Hippocampal formation (tissue), 2 donors: ENCODE measurements at regions not wholly inside any gene's neighbourhood (a gene's known extent, or its start where the extent isn't known, plus 50 kb on each side); places are given as distances from the start of the nearest gene placed in this dataset.

Experiments
- DNase-seq, 2 donors: peaks; one replicate each; lab custom pipeline; 2025; lab: John Stamatoyannopoulos, UW

DNA sequence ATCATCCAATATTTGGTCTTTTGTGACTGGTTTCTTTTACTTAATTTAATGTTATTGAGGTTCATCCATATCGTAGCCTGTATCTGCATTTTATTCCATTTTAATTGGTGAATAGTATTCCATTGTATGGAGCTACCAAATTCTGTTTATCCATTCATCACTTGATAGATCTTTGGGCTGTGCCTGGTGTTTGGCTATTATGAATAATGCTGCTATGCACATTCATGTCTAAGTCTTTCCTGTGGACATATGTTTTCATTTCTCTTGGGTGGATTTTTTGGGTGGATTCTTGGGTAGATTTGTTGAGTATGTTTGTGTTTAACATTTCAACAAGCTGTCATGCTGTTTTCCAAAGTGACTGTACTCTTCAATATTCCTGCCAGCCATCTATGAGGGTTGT is 52.5 kb upstream of the NEDD4L start:
- no peak for DNase-seq

GRCh38 chr18:57989536-57989935 is 54.5 kb upstream of the NEDD4L start:
- no peak for DNase-seq

GRCh38 chr18:57984490-57985115 is 59.4 kb upstream of the NEDD4L start:
- no peak for DNase-seq

GRCh38 chr18:57983965-57984364 is 60.1 kb upstream of the NEDD4L start:
- DNase-seq: no peak

GRCh38 chr18:57983472-57983871 is 60.6 kb upstream of the NEDD4L start:
- DNase-seq: no peak

DNA sequence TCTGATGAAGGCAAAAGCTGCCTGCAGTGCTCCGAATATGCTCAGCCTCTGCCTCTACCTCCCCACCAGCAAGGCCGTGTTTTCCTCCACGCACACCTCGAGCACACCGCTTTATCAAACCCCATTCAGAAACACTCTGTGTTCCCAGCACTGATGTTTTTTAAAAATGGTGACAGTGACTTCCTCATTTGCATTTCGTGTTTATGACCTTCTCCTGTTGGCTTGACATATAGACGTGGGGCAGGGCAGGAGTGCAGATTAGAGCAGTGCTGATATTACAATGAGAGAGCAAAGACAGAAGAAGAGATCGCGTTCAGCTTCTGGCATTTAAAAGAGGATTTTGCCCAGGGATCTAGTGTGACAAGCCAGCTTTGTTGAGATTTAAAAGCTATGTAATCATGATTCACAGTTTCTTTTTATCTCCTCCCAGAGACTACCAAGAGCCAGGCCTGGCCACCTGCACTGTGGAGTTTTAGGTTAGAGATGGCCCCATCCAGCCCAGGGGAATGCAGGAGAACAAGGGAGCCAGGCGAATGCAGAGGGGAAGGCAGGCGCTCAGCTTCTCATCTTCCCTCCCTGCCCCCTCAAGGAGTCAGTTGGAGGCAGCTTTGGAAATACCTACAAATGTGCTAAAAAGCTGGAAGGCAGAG is 61.5 kb upstream of the NEDD4L start:
- no peak for DNase-seq

DNA sequence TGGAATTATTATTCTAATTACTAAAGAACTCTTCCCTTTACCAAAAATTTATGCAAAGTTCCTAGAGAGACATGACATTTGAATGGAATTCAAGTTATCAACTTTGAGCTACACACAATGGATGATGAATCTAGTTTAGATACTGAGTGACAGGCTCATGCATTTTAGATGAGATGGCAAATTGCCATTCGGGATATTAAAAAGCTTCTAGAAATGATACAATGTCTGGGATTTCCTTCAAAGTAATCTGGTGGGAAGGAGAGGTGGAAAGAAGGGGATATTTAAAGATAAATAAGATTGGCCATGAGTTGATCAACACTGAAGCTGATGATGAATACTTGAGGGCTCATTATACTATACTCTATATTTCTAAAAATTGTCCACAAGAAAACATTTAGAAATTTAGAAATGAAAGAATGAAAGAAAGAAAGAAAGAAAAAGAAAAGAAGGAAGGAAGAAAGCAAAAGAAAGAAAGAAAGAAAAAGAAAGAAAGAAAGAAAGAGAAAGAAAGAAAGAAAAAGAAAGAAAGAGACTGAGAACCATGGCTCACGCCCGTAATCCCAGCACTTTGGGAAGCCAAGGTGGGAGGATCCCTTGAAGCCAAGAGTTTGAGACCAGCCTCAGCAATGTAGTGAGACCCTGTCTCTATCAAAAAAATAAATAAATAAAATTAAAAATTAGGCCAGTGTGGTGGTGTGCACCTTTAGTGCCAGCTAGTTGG is 62.6 kb upstream of the NEDD4L start:
- no peak for DNase-seq

DNA sequence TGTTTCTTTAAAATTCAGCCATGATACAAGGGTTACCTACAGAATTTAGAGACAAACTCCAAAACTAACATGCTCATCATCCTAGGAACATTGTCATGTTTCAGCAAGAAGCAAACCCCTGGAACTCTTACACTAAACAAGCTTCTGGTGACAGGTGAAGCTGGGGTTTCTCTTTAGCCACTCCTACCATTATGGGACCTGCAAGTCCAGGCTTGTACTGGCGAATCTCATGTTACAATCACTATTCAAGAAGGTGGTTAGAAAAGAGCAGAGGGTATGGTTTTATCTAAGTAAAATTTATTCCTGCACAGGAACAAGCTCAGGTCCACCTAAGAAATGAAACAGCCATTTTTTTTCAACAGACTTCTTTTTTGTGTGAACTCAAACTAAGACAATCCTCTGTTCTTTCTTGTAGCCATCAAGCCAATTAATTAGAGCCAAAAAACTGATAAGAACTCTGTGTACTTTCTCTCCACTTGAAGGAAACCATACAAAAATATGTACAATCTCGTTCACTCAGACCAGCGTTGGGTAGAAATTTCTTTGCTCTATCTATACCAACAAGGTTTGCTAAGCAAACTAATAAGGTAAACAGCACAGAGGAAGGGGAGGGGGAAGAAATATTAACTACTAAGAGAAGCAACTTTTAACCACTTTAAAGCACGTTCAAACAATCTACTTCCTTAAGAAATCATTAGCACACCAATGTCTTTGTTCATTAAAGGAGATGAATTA is 63.3 kb upstream of the NEDD4L start:
- DNase-seq: no peak

DNA sequence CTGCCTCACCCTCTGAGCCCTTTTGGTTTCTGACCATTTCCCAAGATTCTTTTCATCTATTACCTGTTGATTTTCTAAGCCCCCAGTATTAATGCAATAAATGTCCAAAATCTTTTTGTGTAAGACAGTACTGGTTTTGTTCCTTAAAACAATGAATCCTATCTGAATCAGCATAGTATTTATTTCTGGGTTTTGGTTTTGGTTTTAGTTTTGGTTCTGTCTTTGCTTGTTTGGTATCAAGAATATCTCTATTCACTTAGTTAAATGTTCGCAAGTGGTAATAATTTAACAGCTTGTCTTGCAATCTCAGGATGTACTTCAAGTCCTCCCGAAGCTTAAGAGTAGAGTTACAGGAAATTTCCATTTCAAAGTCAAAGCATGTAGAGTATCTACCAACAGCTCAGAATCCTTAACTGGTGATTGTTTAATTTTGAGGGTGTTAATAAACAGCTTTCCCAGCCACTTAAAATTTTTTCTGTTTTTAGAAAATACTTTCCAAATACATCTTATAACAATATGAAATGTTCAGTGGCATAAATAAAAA is 67.7 kb upstream of the NEDD4L start:
- no peak for DNase-seq

GRCh38 chr18:57975805-57976204 is 68.2 kb upstream of the NEDD4L start:
- no peak for DNase-seq

DNA sequence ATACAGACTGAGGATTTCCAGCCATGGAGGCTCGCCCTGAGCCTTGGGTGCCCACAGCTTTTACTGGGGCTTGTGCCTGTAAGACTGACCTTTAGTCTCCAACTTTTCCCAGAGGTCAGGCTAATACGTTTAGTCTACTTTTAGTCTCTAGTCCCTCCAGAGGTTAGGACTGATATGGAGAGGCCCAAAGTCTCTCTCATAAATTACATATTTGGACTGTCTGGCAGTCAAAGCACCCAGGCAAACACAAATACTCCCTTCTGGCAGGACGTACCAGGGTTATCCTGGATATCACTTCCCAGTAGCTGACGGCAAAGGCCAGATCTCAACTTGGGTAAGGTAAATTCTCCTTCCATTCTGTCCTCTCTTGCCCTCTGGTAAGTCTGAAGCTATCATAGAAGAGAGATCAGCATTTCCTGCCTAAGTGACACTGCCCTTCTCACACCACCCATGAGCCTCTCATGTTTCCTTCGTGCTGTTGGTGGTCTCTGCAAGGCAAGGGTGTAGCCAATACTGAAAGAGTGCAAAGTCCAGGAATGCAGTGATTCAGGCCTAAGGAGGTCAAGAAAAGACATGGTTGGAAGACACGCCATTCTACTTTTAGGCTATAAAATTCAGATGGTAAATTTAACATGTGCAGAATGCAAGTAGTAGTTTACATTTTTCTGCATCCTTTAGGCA is 69.3 kb upstream of the NEDD4L start:
- DNase-seq: no peak

- DNase-seq: no peak
Observed at GRCh38 chr18:57973889-57974288, 70.1 kb upstream of the NEDD4L start.

DNA sequence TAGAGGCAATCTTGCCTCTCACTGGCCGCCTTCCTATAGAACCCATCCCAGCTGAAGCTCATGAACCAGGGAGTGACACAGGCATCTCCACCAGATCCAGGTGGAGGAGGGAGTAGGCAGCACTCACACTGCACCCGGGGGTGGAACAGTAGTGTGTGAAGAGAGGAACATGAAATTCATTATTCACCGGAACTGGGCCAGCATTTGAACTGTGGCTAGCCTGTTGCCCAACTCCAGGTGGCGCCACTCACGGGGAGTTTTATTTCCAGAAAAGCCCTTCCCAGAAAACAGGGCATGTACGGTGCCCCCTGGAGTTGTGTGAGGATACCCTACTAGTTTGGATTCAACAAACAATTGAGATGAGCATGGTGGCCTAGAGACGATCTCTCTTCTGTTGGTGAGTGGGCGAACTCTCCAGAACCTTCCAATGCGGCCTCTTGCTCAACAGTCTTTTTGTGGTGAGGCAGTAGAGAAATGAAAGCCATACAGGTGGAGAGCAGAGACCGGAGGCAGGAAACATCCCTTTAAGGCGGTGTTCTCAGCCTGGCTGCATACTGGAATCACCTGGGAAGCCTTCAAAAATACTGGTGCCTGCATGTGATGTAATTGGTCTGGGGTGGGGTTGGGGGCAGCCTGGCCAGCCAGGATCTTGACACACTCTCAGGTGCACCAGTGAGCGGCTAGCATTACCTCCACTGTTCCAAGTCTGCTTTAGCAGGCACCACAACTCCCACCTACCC is 73.5 kb upstream of the NEDD4L start:
- no peak for DNase-seq

- no peak for DNase-seq
Observed at GRCh38 chr18:57969824-57970223, 74.2 kb upstream of the NEDD4L start.

GRCh38 chr18:57965246-57965645 is 78.8 kb upstream of the NEDD4L start:
- DNase-seq: no peak

DNA sequence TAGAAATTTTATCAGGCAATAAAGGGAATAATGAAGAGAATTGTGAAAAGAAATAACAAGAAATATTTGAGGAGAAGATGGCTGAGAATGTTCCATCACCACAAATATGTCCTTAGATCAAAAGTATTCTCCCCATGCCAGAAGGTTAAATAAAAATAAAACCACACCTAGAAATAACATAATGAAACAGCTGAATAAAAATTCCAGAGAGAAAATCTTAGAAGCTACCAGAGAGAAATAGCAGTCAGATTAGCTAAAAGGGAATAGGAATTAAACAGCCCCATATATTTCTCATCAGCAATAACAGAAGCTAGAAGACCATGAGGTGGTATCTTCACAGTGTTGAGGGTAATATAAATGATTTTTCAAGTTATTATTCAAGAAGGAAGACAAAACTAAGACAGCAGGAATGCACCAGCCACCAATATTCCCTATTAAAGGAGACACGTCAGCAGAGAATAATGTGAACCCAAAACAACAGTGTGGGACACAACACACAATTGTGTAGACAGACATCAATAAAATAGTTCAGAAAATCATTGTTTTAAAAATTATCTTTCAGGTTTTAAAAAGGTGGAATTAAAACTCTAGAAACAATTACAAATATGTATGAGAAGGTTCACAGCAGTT is 82.0 kb upstream of the NEDD4L start:
- DNase-seq: no peak

- no peak for DNase-seq
Observed at GRCh38 chr18:57961411-57961810, 82.6 kb upstream of the NEDD4L start.

DNA sequence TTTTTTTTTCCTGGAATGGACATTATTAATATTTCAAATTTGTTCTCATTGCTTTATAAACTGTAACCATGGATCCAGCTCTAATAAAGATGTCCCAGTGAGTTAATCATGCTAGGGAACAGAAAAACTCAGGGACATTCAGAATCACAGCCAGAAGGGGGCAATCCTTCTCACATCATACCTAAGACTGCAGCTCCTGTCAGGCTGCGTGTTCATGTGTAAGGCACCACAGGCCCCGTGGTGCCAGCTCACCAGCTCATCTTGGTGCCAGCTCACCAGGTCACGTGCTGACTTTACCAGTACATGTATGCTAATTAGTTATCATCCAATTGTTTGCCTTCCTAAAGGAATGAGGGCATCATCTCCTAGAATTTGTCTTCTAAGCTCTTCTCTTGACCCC is 84.7 kb upstream of the NEDD4L start:
- DNase-seq: peak in 1 of 2 donors; percentile 20

GRCh38 chr18:57957210-57957609 is 86.8 kb upstream of the NEDD4L start:
- no peak for DNase-seq

GRCh38 chr18:57956491-57956890 is 87.5 kb upstream of the NEDD4L start:
- DNase-seq: no peak

DNA sequence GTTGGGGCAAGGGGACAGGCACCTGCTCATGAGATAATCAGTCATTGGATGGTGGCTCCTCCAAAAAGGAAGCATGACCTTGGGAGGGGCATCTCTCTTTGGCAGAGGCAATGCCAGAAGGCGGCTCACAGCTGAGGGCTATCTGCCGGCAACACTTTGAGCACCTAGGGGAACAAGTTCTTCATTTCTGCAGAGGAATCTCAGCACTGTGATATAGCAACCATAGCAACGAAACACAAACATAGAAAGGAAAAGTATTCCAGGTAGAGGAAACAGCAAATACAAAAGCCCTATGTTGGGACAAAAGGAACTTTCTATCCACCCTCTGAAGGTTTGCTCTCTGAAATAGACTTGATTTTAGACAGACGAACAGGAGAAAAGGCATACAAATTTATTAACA is 89.1 kb upstream of the NEDD4L start:
- no peak for DNase-seq
